Forelimb muscle (tissue), 1 donor: ENCODE measurements at regions not wholly inside any gene's neighbourhood (a gene's known extent, or its start where the extent isn't known, plus 50 kb on each side); places are given as distances from the start of the nearest gene placed in this dataset.
A peak's percentile ranks its signal among the peaks of the same experiment; 100 is the strongest.
"Not testable (repeated sequence)": the region's sequence is repeated elsewhere in the genome, so short reads cannot be mapped to it uniquely, and the experiment has no call there.

ENCODE experiments used
- DNase-seq: peaks from one replicate; pipeline ENCODE4 v3.0.0-alpha.2; 2013; ENCODE audit warnings: low read depth

DNA sequence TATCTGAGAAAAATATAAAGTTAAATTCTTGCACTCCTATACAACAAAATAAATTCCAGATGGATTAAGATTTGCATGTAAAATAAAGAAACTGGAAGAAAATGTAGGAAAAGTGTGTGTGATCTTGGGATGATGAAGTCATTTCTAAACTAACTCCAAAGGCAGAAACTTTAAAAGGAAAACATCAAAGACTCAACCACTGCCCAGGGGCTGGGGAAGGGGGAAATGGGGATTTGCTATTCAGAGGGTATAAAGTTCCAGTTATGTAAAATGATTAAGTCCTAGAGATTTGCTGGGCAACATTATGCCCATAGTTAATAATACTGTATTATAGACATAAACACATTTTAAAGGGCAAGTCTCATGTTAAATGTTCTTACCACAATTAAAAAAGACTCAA lies 254.5 kb downstream of the DEPDC1B start:
- DNase-seq, result no peak

DNA sequence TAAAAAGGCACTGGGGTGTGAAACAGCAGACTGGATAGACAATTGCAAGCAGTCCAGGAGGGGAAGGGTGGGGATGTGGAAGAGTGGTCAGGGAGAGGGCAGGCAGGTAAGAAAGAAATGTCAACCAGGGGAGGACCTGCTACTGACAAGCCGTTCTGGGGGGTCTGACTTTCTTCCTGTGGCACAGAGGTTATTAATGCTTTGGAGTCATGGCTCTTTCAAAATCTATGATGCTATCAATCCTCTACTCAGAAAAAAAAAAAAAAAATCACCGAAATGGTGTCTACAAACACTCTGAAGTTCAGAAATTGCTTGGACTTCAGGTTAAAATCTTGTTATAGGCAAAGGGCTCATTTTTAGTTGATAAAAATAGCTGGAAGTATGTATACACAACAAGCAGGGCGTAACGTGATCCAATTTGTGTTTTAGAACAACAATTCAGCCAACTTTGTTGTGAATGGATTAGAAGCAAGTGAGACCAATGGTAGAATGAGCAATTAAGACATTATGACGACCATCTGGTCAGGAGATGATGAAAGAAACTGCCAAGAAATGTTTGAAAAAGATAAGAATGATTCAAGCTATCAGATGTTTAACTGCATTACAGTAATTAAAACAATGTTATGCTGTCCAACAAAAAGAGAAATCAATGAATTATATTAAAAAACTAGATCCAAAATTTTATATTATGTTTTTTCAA lies 255.2 kb downstream of the DEPDC1B start:
- DNase-seq, result no peak

DNA sequence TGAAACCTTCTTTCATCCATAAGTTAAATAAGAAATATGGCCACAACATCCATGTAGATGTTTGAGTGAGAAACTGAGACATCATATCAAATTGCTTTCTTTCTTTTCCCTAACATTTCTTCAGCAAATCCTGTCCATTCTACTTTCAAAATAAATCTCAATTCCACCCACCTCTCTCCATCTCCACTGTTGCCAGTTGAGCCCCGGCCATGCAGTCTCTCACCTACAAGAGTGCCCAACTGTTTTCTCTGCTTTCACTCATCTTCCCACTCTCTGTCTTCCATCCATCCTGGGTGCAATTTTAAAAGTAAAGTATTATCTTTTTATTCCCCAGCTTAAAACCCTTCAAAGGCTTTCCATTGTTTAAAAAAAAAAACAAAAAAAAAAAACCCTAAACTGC lies 260.4 kb downstream of the DEPDC1B start:
- no peak for DNase-seq

DNA sequence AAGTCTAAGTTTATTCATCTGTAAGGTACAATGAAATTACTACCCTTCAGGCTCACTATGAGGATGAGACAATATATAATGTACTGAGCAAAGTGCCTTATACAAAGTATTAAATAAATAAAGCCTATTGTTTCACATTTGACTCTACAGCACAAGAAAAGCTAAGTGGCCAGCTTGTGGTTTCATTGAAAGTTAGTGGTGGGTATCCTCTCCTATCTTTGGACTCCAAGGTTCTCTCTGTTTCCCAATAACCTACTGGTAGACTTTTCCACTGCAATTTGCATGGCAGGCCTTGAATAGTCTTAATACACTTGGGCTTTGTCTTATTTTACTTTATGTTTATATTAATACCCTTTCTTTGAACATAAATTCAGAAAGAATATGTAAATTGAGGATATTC lies 262.7 kb downstream of the DEPDC1B start:
- no peak for DNase-seq

DNA sequence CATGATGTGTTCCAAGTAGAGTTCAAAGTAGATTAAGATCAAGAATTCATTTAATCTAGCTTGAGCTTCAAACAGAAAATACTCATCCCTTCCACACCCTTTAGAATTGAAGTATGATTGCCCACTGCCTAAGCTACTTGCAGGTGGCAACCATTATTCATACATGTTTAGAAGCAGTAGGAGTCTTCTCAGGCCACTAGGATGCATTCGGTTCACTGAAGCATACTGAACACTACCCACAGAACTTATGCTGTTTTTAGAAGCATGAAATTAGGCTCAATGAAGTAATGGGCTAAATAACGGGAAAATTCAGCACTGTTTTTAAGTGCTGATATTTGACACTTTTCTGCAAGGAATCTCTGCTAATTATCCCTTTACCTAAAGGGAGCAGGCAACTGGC lies 263.4 kb downstream of the DEPDC1B start:
- DNase-seq, result no peak

DNA sequence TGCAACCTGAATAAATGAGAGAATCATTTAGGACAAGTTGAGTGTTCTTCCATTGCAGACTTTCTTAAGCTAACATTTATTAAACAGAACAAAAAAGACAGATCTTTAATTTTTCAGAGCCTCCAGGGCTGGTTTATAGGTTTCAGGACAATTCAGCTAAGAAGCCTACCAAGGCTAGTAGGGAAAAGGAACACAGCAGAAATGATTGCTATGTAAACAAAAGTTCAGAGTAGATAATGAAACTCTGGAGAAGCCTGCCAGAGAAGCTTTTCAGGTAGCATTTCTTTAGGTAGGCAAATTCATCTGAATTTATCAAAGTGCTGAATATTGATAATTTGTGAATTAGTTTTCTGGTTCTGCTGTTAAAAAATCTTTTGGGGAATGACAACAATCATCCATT lies 264.2 kb downstream of the DEPDC1B start:
- DNase-seq, result no peak

DNA sequence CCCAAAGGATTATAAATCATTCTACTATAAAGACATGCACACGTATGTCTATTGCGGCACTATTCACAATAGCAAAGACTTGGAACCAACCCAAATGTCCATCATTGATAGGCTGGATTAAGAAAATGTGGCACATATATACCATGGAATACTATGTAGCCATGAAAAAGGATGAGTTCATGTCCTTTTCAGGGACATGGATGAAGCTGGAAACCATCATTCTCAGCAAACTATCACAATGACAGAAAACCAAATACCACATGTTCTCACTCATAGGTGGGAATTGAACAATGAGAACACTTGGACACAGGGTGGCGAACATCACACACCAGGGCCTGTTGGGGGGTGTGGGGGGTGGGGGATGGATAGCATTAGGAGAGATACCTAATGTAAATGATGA lies 273.8 kb downstream of the DEPDC1B start:
- not testable (repeated sequence) for DNase-seq

DNA sequence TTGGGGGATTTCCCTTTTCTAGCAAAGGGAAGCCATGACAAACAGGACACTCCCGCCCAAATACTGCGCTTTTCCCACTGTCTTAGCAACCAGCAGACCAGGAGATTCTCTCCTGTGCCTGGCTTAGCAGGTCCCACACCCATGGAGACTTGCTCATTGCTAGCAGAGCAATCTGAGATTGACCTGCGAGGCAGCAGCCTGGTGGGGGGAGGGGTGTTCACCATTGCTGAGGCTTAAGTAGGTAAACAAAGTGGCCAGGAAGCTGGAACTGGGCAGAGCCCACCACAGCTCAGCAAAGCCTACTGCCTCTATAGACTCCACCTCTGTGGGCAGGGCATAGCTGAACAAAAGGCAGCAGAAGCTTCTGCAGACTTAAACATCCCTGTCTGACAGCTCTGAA lies 279.2 kb downstream of the DEPDC1B start:
- DNase-seq, result not testable (repeated sequence)

DNA sequence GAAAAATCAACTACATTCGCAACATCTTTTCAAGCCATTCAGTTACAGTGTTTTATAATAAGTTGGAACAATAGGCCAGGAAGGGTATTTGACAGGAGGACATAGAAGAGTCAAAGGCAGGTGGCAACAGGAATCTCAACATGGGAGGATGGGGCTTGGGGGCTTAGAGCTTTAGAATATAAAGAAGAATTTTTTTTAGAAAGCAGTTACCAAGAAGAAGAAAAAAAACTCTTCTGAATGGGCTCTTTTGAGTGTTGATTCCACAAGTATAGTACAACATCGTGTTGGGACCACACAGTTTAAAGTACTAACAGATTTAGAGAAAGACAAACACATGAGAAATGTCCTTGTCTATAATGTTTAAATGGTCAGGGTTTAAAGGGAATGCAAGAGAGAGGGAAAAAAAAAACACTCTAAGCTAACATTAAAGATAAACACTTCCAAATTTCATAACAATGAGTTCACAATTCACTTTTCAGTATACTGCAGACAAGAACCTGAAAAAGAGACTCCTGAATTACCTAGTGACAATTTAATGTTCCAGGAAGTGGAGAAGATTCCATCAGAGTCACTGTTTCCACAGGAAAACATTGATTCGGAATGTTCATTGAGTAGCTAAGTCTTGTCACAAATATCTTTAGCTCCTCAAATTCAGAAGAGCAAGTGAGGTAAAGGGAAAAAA lies 282.3 kb downstream of the DEPDC1B start:
- DNase-seq, result no peak

DNA sequence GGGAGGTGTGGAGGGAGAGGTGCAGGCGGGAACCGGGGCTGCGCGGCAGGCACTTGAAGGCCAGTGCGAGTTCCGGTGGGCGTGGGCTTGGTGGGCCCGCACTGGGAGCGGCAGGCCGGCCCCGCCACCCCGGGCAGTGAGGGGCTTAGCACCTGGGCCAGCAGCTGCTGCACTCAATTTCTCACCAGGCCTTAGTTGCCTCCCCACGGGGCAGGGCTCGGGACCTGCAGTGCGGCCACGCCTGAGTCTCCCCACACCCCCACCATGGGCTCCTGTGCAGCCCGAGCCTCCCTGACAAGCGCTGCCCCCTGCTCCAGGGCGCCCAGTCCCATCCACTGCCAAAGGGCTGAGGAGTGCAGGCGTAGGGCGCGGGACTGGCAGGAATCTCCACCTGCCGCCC lies 284.5 kb downstream of the DEPDC1B start:
- DNase-seq, result no peak

DNA sequence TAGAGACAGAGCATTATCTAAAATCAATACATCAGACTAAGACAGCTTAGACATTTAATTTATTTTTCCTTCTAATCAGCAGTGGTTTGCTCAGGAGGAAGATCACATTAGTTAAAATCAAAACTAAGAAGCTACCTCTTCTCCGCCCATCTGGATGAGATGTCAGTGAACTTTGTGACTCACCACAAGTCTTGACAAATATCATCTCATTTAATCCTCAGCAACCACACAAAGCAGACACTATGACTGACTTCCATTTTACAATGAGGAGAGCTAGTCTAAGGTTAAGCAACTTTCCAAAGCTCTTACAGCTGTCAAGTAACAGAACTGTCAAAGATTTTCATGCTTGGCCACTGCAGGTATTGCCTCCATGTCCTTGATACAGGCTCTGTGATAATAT lies 289.5 kb downstream of the DEPDC1B start:
- no peak for DNase-seq

DNA sequence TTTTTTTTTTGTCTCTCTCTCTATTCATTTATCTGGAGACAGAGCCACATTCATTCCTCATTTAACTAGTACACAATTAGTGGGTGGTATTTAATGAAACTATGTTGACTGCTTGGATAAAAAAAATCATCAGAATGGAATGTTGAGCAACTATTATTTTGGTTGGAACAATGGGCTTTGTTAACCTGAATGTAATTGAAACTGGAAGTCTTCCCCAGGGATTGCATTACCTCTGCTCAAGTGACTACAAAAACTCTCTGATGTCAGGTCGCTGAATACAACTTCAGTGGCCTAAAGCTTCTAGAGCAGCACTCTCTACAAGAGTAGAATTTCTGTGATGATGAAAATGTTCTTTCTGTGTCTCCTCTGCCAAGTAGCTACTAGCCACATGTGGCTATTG lies 295.8 kb downstream of the DEPDC1B start:
- no peak for DNase-seq

DNA sequence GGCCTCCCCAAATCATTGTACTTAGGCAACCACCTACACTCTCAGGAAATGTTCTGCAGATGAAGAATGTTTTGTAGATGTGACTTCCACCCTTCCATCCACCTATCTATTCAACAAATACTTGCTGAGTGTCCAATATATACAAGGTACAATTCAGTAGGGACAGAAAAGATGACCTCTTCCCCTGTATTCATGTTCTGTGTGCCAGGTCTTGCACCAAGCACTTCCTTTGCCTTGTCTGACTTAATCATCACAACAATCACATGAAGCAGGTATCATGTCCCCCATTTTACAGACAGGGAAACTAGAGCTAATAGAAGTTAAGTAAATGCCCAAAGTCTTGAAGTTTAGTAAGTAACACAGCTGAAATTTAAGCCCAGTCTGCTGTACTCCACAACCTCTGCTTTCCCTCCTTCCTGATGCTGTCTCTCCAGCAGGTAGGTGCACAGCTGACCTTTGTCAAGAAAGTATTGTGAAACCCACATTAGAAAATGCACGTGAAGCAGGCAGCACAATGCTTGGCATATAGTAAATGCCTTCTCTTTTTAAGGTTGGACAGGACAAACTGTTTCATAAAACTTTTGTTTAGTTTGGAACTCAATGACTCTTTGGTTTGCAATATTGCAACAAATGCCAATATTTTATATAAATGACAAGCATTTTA lies 296.5 kb downstream of the DEPDC1B start:
- DNase-seq, result no peak

DNA sequence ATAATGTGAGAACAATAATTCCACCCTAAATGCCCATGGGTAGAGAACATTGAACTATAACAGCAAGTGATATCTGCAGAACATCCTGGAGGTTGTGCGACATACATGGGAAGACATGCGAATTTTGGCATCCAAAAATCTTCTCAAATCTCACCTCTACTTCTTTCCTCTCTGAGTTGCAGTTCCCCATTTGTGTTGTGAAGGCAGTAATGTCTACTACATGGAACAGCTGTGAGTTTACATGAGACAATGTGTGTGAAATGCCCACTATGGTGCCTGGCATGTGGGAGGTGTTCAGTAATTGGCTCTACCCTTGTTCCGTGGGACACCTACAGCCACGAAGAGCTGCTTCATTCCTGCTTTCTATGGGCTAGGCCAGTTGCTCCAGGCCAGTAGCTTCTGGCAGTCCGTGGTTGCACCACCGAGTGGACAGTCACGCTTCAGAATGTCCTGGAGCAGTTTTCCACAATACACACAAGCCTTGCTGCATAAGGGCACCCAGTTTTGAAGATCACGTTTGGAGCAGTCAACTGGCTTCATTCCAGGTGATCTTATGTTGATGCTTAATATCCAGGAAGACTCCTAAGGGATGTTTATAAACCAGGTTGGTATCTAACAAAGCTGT lies 297.7 kb downstream of the DEPDC1B start:
- DNase-seq, result no peak

DNA sequence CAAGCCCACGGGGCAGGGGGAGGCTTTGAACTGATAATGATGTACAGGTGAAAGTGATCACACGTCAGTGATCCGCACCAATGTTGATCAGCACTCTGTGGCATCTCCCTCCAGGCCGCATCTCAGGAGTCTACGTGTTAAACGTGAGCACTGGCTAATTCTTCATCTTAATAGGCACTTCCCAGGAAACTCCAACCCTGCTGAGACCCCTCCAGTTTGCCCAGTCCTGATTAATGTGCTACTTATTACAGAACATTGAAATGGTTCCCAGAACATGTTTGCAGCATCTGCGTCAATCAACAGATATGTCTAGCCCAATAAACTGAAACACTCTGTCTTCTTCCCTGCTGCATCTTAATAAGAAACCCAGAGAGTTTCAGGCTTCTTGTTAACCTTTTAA lies 298.4 kb downstream of the DEPDC1B start:
- DNase-seq, result no peak

DNA sequence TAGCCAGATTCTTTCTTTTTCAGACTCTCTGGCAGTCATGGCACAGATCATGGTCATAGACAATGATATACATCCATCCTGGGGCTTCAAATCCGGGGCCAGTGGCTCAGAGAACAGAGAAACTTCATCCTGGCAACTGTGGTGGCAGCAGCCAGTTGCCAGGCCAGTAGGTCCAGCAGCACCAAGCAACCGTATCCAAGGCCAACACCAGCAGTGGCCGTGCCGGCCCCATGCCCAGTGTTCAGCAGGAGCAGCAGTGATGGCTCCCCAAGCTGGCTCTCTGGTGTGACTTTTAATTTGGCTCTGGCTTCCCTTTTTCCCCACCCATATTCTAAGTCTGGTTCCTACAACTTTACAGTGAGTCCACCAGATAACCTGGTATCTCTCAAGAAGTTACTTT lies 300.5 kb downstream of the DEPDC1B start:
- DNase-seq, result no peak

DNA sequence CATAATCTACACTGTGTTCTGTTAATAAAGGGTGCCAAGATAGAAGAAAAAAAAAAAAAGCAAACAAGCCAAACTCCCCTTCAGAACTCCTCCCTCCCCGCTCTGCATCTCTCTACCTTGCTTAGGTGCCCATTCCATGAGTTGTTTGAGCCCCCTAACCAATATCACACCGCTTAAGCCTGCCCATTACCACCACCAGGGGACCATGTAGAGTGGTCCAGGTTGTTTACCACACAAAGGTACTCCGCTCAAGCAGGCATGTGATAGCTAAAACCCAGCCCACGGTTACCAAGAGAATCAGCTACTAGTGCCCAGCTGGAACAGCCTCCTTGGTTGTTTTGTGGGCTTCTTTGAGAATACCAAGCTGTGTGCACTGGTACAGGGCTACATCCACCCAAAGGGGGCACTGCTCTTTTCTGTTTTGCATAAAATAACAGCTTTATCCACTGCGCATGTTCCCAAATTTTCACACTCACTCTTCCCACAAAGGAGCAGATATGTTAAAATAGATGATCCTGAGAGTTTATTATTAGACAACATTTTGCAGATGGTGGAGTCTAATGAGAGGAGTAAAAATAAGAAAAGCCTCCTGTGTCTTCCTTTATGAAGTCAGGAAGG lies 304.1 kb downstream of the DEPDC1B start:
- DNase-seq, result no peak

DNA sequence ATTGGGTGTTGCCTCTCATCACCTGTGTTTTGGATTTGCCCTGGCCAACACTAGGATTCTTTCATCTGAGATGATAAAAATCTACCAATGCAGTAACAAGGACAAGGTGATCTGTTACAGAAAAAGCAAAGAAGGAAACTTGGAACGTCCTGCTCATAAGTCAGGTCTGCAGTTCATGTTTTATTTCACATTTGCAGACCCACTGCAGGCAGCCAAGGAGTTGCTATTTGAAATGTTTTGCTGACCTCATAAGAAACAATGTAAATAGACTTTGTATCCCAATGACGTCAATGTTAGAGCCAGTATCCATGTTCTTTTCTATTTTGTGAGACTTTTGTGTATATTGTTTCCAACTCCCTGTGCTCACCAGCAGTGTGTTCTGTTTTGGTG lies 312.9 kb downstream of the DEPDC1B start:
- DNase-seq, result no peak

DNA sequence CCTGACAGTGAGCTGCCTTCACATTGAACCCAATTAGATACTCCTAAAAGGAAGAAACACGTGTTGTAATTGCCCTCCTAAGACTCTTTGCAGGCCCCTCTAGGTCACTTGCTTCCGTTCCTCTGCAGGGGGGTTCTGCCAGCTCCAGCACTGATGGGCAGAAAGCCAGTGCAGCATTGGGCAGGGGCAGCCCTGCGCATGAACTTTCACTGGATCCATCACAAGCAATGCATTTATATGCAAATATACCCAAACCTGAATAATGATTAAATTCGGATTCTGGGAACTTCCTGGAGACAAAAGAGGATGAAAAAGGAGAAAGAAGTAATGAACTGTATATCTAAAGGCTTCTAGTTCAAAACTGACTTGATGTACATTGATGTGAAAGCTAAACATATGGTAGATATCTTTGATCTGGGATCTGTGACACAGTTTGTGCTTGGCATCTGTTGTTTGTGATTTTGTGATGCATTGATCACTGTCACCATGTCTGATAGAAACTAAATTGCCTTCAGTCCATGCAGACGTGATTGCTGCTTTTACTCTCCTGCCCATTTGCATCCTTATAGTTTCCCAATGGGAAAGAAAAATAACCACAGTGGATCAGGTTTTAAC lies 313.4 kb downstream of the DEPDC1B start:
- DNase-seq, result no peak

DNA sequence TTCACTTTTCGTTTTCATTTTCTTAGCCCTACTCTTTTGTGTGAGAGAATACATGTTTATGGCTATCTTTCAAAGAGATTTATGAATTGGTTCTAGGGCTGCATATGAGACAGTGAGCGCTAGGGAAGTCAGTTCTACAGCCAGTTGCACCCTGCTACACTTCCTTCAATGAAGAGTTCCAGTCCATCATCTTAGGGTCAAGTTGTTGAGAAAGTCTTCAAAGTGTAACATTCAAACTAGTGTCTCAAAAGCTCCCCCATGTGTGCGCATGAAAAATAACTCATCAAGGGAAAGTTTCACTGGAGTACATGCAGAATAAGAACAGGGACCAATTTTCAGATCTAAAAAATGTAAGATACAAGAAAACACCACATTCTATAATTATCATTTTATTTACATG lies 317.2 kb downstream of the DEPDC1B start:
- peak; percentile 20 for DNase-seq

DNA sequence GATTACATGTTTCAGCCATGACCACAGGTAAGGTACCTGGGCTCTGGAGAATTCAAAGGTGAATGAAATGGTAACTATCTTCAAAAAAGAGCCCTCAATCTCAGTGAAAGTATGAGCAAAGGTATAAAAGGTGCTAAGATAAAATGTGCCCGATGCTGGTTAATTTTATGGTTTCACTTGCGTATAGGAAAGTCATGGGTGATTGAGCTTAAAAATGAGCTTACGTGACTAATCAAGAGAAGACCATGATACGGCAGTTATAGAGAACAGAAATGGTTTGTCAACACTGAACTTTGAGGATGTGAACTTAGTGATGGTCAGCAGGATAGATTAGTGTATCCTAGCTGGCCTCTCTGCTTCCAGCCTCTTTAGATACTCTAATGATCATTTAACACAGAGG lies 320.1 kb downstream of the DEPDC1B start:
- no peak for DNase-seq

DNA sequence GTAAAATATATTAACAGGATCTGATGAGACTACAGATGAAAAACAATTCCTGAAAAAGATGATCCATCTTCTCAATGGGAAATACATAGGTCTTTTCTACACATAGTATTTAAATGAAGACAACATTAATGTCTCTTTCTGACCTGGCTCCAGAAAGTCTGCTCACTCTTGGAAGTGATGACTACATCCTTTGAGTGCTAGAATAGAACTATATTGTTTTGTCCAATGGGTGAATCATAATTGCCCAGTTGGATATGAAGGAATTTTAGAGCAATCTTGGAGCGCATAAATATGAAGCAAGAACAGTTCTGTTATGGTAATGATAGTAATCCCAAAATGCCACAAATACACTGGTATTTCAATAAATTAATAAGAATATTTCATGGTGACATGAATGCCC lies 322.1 kb downstream of the DEPDC1B start:
- DNase-seq, result no peak
